CD4-positive, alpha-beta T cell (primary cell): ENCODE measurements at regions not wholly inside any gene's neighbourhood (a gene's known extent, or its start where the extent isn't known, plus 50 kb on each side); places are given as distances from the start of the nearest gene placed in this dataset.

ENCODE experiments used
- ATAC-seq: fragments of 200-7000 bp; cut with Tn5 transposase; one replicate; pipeline ENCODE4 v1.10.0; 2022; ENCODE audit warnings: mild to moderate bottlenecking; ENCODE audit not compliant: poor library complexity
- CTCF ChIA-PET: fragments of 350-600 bp; sonication (Branson Sonifier 250); formaldehyde crosslinking; loops from one replicate; lab custom pipeline; 2021; ENCODE audit warnings: antibody characterized with exemption, inconsistent platforms; lab: Charles Lee
- POLR2A ChIA-PET: fragments of 350-600 bp; sonication (Branson Sonifier 250); formaldehyde crosslinking; loops from one replicate; lab custom pipeline; 2021; ENCODE audit warnings: antibody characterized with exemption, inconsistent platforms; lab: Charles Lee
- DNase-seq, 14 experiments: peaks; one replicate each; pipeline ENCODE4 v3.0.0-alpha.2; 2013 to 2020; ENCODE audit warnings: mixed read lengths in 2 of 14
- H3K27ac ChIP-seq, 2 donors: one replicate each; pipeline versions ENCODE4 v1.5.1 to v1.7.0; 2013; ENCODE audit warnings: low read length in 2 of 2, low read depth in 1 of 2, mild to moderate bottlenecking in 1 of 2
- H3K27me3 ChIP-seq, 2 experiments: 1 replicate in 1 of 2; 2 replicates in 1 of 2; pipeline versions ENCODE4 v1.6.1 to v1.7.0; 2013; ENCODE audit warnings: low read length in 2 of 2, control low read depth in 1 of 2, mild to moderate bottlenecking in 1 of 2, moderate library complexity in 1 of 2; ENCODE audit not compliant: insufficient read depth in 2 of 2, control insufficient read depth in 1 of 2
- H3K36me3 ChIP-seq: one replicate; pipeline ENCODE4 v1.6.1; 2013; ENCODE audit warnings: low read length, control low read depth; ENCODE audit not compliant: insufficient read depth
- H3K4me1 ChIP-seq: one replicate; pipeline ENCODE4 v1.6.1; 2013; ENCODE audit warnings: low read length, control low read depth; ENCODE audit not compliant: insufficient read depth
- H3K4me3 ChIP-seq: one replicate; pipeline ENCODE4 v1.5.1; 2013; ENCODE audit warnings: mild to moderate bottlenecking, low read length, moderate library complexity
- H3K9me3 ChIP-seq, 2 experiments: 1 replicate in 1 of 2; 2 replicates in 1 of 2; pipeline versions ENCODE4 v1.6.1 to v1.7.0; 2013; ENCODE audit warnings: low read length in 2 of 2, mild to moderate bottlenecking in 2 of 2, control low read depth in 1 of 2, moderate library complexity in 1 of 2; ENCODE audit not compliant: control insufficient read depth in 1 of 2, insufficient read depth in 1 of 2
- H3K27ac Mint-ChIP-seq: one replicate; pipeline ENCODE4 v1.8.0; 2020; ENCODE audit warnings: mixed read lengths
- H3K27me3 Mint-ChIP-seq: one replicate; pipeline ENCODE4 v1.8.0; 2021; ENCODE audit warnings: mixed read lengths
- H3K36me3 Mint-ChIP-seq: one replicate; pipeline ENCODE4 v1.8.0; 2021; ENCODE audit warnings: low read depth, mixed read lengths
- H3K4me1 Mint-ChIP-seq: one replicate; pipeline ENCODE4 v1.8.0; 2021; ENCODE audit warnings: low read depth, mixed read lengths
- H3K4me3 Mint-ChIP-seq: one replicate; pipeline ENCODE4 v1.8.0; 2020; ENCODE audit warnings: mild to moderate bottlenecking, mixed read lengths
- H3K9me3 Mint-ChIP-seq: one replicate; pipeline ENCODE4 v1.8.0; 2020; ENCODE audit warnings: mixed read lengths
- CTCF ChIP-seq: fragments of 200-600 bp; IDR thresholded peaks from one replicate; pipeline ENCODE4 v1.8.0; 2022; ENCODE audit warnings: antibody characterized with exemption, mild to moderate bottlenecking
- intact Hi-C, 2 experiments: fragments of 100-400 bp; cut with DNase I in 1 of 2; cut with micrococcal nuclease in 1 of 2; formaldehyde crosslinking; loops; one replicate each; pipeline versions ENCODE4 v1.15.1 to v1.9.0; 2023 to 2025; cut with DNase I, micrococcal nuclease

DNA sequence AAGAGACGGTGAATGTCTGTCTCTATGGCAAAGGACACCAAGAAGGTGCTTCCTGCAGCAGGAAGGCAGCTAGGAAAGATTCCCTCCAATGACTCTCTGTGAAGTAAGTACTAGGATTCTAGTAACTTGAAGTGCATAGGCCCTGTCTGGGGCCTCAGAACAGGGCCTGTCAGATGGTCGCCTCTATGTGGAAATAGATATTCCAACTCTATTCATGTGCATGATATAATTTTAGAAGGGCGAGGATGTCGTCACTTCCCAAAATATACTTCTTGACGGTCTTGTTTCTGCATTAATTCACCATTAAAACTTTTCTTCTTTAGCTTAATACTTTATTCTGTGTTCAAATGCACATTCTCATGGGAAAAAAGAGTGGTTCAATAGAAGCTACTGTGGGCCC is 167.0 kb downstream of the TLE3 start:
- Histone ChIP-seq H3K4me1 (no peaks in the 10 kb centered on the region), H3K27ac (no peak overlapping the region), H3K27me3 (peaks cover 0 to 5% of the 10 kb centered on the region in 2 experiments), H3K4me3 (no peak overlapping the region), H3K9me3 (no peaks in the 10 kb centered on the region), H3K36me3 (no peaks in the 10 kb centered on the region)
- intact Hi-C loops: no loop called here
- TF ChIP-seq CTCF: no peak
- ATAC-seq (no peak), DNase-seq (no peak)
- Mint-ChIP-seq H3K36me3 (no peaks in the 10 kb centered on the region), H3K4me1 (no peaks in the 10 kb centered on the region), H3K4me3 (no peak overlapping the region), H3K27me3 (peaks cover 12% of the 10 kb centered on the region), H3K27ac (no peak overlapping the region), H3K9me3 (peaks cover 9% of the 10 kb centered on the region)
- POLR2A ChIA-PET: interaction anchor here (0.6 kb wide), 1 partner anchor 954 kb away, joined by 3 read pairs; no protein-coding TSS in a partner anchor
- CTCF ChIA-PET: interaction anchor here (0.9 kb wide), 1 partner anchor 9 kb away, joined by 3 read pairs; no protein-coding TSS in a partner anchor

GRCh38 chr15:69931156-69931555 is 166.6 kb downstream of the TLE3 start:
- ChIA-PET POLR2A (interaction anchor here (0.6 kb wide), 1 partner anchor 954 kb away, joined by 3 read pairs; no protein-coding TSS in a partner anchor), CTCF (interaction anchor here (0.9 kb wide), 1 partner anchor 8 kb away, joined by 3 read pairs; no protein-coding TSS in a partner anchor)
- Histone ChIP-seq H3K27ac (no peak overlapping the region), H3K36me3 (no peaks in the 10 kb centered on the region), H3K4me1 (no peaks in the 10 kb centered on the region), H3K27me3 (peaks cover 0 to 5% of the 10 kb centered on the region in 2 experiments), H3K9me3 (no peaks in the 10 kb centered on the region), H3K4me3 (no peak overlapping the region)
- H3K27me3 Mint-ChIP-seq: peaks cover 12% of the 10 kb centered on the region
- peaks cover 12% of the 10 kb centered on the region for H3K9me3 Mint-ChIP-seq
- DNase-seq (no peak), ATAC-seq (no peak)
- intact Hi-C loops: no loop called here
- no peak overlapping the region for H3K27ac Mint-ChIP-seq
- no peak overlapping the region for H3K4me3 Mint-ChIP-seq
- H3K36me3 Mint-ChIP-seq: no peaks in the 10 kb centered on the region
- no peak for TF ChIP-seq CTCF
- no peaks in the 10 kb centered on the region for H3K4me1 Mint-ChIP-seq

DNA sequence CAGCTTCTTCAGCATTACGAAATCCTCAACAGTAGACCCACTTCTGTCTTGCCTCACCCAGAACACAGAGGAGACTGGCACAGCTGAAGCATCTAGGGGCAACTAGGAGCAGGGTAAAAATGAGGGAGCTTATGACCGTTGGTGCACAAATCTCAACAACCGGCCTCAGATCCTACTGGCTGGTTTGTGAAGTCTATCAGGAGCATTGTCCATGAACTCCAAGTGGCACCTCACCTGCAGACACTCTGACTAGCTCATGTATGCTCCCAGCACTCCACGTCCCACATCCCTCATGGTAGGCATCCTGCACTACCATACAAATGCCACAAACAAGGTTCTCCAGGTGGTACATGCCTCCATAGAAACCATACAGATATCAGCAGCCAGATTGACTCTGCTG is 163.1 kb downstream of the TLE3 start:
- DNase-seq (no peak), ATAC-seq (no peak)
- CTCF ChIA-PET: no interaction called here
- Histone ChIP-seq H3K27ac (no peak overlapping the region), H3K27me3 (peaks cover 0 to 5% of the 10 kb centered on the region in 2 experiments), H3K4me1 (no peaks in the 10 kb centered on the region), H3K4me3 (no peak overlapping the region), H3K36me3 (no peaks in the 10 kb centered on the region), H3K9me3 (no peaks in the 10 kb centered on the region)
- POLR2A ChIA-PET: no interaction called here
- intact Hi-C loops: no loop called here
- no peak overlapping the region for H3K27ac Mint-ChIP-seq
- TF ChIP-seq CTCF: no peak
- peaks cover 12% of the 10 kb centered on the region for H3K27me3 Mint-ChIP-seq
- H3K36me3 Mint-ChIP-seq: no peaks in the 10 kb centered on the region
- no peaks in the 10 kb centered on the region for H3K4me1 Mint-ChIP-seq
- peaks cover 12% of the 10 kb centered on the region for H3K9me3 Mint-ChIP-seq
- H3K4me3 Mint-ChIP-seq: no peak overlapping the region
